Nephron (organoid): ENCODE measurements at regions not wholly inside any gene's neighbourhood (a gene's known extent, or its start where the extent isn't known, plus 50 kb on each side); places are given as distances from the start of the nearest gene placed in this dataset.

ENCODE experiments used
- H3K27ac Mint-ChIP-seq, 3 experiments: 2 replicates each; pipeline ENCODE4 v1.8.0; 2020; ENCODE audit warnings: mixed read lengths in 3 of 3, mild to moderate bottlenecking in 2 of 3, moderate library complexity in 1 of 3
- H3K27me3 Mint-ChIP-seq: 2 replicates; pipeline ENCODE4 v1.8.0; 2021; ENCODE audit warnings: low read depth, mild to moderate bottlenecking, moderate library complexity, mixed read lengths
- H3K36me3 Mint-ChIP-seq: 2 replicates; pipeline ENCODE4 v1.8.0; 2020; ENCODE audit warnings: low read depth, mixed read lengths
- H3K4me1 Mint-ChIP-seq: 2 replicates; pipeline ENCODE4 v1.8.0; 2020; ENCODE audit warnings: mixed read lengths
- H3K4me3 Mint-ChIP-seq, 3 experiments: 2 replicates each; pipeline ENCODE4 v1.8.0; 2020; ENCODE audit warnings: mild to moderate bottlenecking in 3 of 3, mixed read lengths in 3 of 3, moderate library complexity in 2 of 3
- H3K9me3 Mint-ChIP-seq: 2 replicates; pipeline ENCODE4 v1.8.0; 2020; ENCODE audit warnings: mixed read lengths
- CTCF ChIP-seq, 3 experiments: fragments of 200-600 bp; sonication (generic); IDR thresholded peaks; one replicate each; pipeline ENCODE4 v1.5.0; 2021; ENCODE audit warnings: antibody characterized with exemption in 3 of 3; ENCODE audit not compliant: unreplicated experiment in 3 of 3

GRCh38 chr16:51960931-51961330 is 586.0 kb downstream of the TOX3 start:
- no peak overlapping the region for H3K4me3 Mint-ChIP-seq
- no peak overlapping the region for H3K27ac Mint-ChIP-seq
- no peak for TF ChIP-seq CTCF (IDR thresholded peaks at IDR 0.05; ENCODE audit: unreplicated experiment in 3 of 3)
- H3K36me3 Mint-ChIP-seq = no peaks in the 10 kb centered on the region
- no peaks in the 10 kb centered on the region for H3K9me3 Mint-ChIP-seq
- H3K27me3 Mint-ChIP-seq = peaks cover 8% of the 10 kb centered on the region
- H3K4me1 Mint-ChIP-seq = no peaks in the 10 kb centered on the region

- peaks cover 7% of the 10 kb centered on the region for H3K4me1 Mint-ChIP-seq
- no peaks in the 10 kb centered on the region for H3K36me3 Mint-ChIP-seq
- TF ChIP-seq CTCF (IDR thresholded peaks at IDR 0.05; ENCODE audit: unreplicated experiment in 3 of 3) = no peak
- H3K27me3 Mint-ChIP-seq = peaks cover 20% of the 10 kb centered on the region
- H3K9me3 Mint-ChIP-seq = no peaks in the 10 kb centered on the region
- no peak overlapping the region for H3K4me3 Mint-ChIP-seq
- peak overlapping the region in 1 of 3 experiments; percentile 4 for H3K27ac Mint-ChIP-seq
Measured at GRCh38 chr16:51953286-51953985, 593.5 kb downstream of the TOX3 start.

- H3K9me3 Mint-ChIP-seq = no peaks in the 10 kb centered on the region
- peaks cover 7% of the 10 kb centered on the region for H3K4me1 Mint-ChIP-seq
- H3K27me3 Mint-ChIP-seq = peaks cover 20% of the 10 kb centered on the region
- no peaks in the 10 kb centered on the region for H3K36me3 Mint-ChIP-seq
- H3K4me3 Mint-ChIP-seq = no peak overlapping the region
- TF ChIP-seq CTCF (IDR thresholded peaks at IDR 0.05; ENCODE audit: unreplicated experiment in 3 of 3) = no peak
- peak overlapping the region in 1 of 3 experiments; percentile 29 for H3K27ac Mint-ChIP-seq
Measured at GRCh38 chr16:51952500-51952899, 594.4 kb downstream of the TOX3 start.

- TF ChIP-seq CTCF (IDR thresholded peaks at IDR 0.05; ENCODE audit: unreplicated experiment in 3 of 3) = no peak
- H3K9me3 Mint-ChIP-seq = no peaks in the 10 kb centered on the region
- no peaks in the 10 kb centered on the region for H3K36me3 Mint-ChIP-seq
Measured at GRCh38 chr16:51951668-51952298, 595.2 kb downstream of the TOX3 start.

DNA sequence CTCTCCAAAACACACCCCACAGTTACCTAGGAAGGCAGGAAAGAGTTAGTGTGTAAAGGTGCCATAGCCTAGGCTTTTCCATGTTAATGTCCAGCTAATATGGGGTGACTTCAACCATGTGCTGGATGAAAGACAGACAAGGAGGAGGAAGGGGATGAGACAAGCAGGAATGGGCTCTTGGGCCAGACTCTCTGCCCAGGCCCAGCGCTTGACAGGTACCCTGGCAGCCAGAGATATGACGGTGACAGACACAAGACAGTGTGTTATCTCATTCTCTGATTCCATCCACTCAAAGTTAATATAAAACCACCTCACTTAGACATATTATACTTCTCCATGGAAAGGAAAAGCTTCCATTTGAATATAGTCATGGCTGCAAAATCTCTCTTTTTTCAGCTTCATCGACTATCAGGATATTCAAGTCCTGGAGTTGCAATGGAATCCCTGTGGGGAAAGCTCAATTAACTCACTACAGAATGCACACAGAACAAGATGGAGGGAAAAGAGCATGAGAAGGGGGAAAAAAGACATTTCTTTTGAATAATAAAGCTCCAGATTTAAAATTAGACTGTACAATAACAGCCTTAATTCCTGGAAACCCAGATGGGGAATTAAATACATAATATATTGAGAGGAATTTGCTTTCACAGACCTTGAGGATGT is 596.7 kb downstream of the TOX3 start:
- Mint-ChIP-seq H3K9me3 (no peaks in the 10 kb centered on the region), H3K27ac (peak overlapping the region in 2 of 3 experiments; percentile 1 to 6), H3K36me3 (no peaks in the 10 kb centered on the region), H3K4me3 (no peak overlapping the region), H3K27me3 (peaks cover 24% of the 10 kb centered on the region), H3K4me1 (peaks cover 7% of the 10 kb centered on the region)
- TF ChIP-seq CTCF (IDR thresholded peaks at IDR 0.05; ENCODE audit: unreplicated experiment in 3 of 3) = no peak

More at GRCh38 chr16:51951668-51952298, 595.2 kb downstream of the TOX3 start:
- peaks cover 20% of the 10 kb centered on the region for H3K27me3 Mint-ChIP-seq
- no peak overlapping the region for H3K4me3 Mint-ChIP-seq
- peaks cover 7% of the 10 kb centered on the region for H3K4me1 Mint-ChIP-seq
- H3K27ac Mint-ChIP-seq = peak overlapping the region in 1 of 3 experiments; percentile 29
